ENCODE measurements at regions not wholly inside any gene's neighbourhood (a gene's known extent, or its start where the extent isn't known, plus 50 kb on each side); places are given as distances from the start of the nearest gene placed in this dataset.

DNA sequence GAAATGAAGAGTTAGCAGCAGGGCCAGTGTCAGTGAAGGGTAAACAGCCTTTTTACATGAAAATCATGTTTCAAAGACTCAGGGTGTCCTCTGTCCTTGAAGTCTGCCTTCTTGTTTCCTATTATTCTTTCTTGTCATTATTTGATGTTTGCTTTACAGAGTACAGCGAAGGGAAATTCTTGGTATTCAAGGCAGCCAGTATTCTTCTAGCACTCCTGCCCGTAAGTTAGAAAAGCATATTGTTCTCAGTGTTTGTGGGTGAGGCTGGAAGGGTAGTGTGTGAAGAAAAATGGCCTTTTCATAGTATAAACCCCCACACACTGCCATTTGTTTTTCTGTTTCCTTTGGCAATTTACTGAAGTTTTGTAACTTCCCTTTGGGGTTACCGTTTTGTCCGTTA, 217.3 kb upstream of the NAV3 start:
- H3K4me1 ChIP-seq (replicated peaks in 1 of 2; ENCODE audit: control insufficient read depth in 2 of 2, insufficient read depth in 2 of 2, low read length in 2 of 2) = no peaks in the 10 kb centered on the region
- no TSS peak for BruUV-seq (replicated peaks)
- intact Hi-C loops (cut with micrococcal nuclease) = no loop called here
- H3K79me2 ChIP-seq (ENCODE audit: control insufficient read depth, insufficient read depth, low read length) = no peaks in the 10 kb centered on the region
- H3K4me3 ChIP-seq = no peak overlapping the region
- WGBS (ENCODE audit: insufficient coverage, low coverage, missing lambda C conversion rate) = 0% methylated on average over 4 of the region's 4 CpGs
- H3K4me2 ChIP-seq (ENCODE audit: insufficient read depth, low read length) = no peak overlapping the region
- no peaks in the 10 kb centered on the region for H3K36me3 ChIP-seq (ENCODE audit: control insufficient read depth, insufficient read depth, low read length)
- no peaks in the 10 kb centered on the region; the same call in 1 of the 2 replicates for H3K9me3 ChIP-seq (replicated peaks; ENCODE audit: control insufficient read depth, insufficient read depth, low read depth, low read length)
- in situ Hi-C loops (cut with MboI) = no loop called here
- H3K9me1 ChIP-seq (ENCODE audit: control insufficient read depth, insufficient read depth, low read length) = no peaks in the 10 kb centered on the region
- ChIA-PET POLR2A (no interaction called here), CTCF (ENCODE audit: low intra/inter-chr PET ratio) (no interaction called here)
- H2AFZ ChIP-seq (ENCODE audit: low read depth, low read length) = no peak overlapping the region
- ATAC-seq = no peak
- no peaks in the 10 kb centered on the region for H4K20me1 ChIP-seq (replicated peaks; ENCODE audit: control insufficient read depth, insufficient read depth, low read length)
- no peak overlapping the region for H3K27ac ChIP-seq (ENCODE audit: extremely low read depth, low read depth, low read length)
- DNase-seq (ENCODE audit: extremely low read depth in 1 of 4, low spot score in 3 of 4) = no peak
- H3K9ac ChIP-seq (ENCODE audit: insufficient read depth in 1 of 2, low read depth in 2 of 2, low read length in 2 of 2) = no peak overlapping the region
- TF ChIP-seq, protein P1, sequence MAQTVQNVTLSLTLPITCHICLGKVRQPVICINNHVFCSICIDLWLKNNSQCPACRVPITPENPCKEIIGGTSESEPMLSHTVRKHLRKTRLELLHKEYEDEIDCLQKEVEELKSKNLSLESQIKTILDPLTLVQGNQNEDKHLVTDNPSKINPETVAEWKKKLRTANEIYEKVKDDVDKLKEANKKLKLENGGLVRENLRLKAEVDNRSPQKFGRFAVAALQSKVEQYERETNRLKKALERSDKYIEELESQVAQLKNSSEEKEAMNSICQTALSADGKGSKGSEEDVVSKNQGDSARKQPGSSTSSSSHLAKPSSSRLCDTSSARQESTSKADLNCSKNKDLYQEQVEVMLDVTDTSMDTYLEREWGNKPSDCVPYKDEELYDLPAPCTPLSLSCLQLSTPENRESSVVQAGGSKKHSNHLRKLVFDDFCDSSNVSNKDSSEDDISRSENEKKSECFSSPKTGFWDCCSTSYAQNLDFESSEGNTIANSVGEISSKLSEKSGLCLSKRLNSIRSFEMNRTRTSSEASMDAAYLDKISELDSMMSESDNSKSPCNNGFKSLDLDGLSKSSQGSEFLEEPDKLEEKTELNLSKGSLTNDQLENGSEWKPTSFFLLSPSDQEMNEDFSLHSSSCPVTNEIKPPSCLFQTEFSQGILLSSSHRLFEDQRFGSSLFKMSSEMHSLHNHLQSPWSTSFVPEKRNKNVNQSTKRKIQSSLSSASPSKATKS (CRISPR knock-in tag; IDR thresholded peaks at IDR 0.05) = no peak
- no peak for FAIRE-seq
- H3K27me3 ChIP-seq (ENCODE audit: control insufficient read depth in 2 of 2, insufficient read depth in 2 of 2, low read length in 2 of 2) = no peaks in the 10 kb centered on the region

DNA sequence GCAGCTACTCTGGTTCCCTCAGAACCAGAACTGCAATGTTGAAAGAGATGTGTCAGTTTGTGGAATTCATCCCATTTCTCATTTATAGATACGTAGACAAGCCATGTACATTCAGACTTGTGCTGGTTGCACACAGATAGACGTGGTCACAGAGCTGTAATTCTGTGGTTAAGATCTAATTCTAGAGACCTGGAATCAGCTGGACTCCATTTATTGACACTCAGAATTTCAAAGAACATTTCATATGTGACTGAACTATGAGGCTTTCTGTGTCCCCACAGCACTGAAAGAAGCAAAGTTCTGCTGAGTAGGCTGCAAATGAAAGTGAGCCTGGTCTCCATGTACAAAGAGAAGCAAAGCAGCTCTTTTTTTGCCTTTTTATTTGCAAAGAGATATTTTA, 220.2 kb upstream of the NAV3 start:
- no TSS peak for BruUV-seq (replicated peaks)
- WGBS (ENCODE audit: insufficient coverage, low coverage, missing lambda C conversion rate) = 0% methylated on average over 2 of the region's 2 CpGs
- intact Hi-C loops (cut with micrococcal nuclease) (no loop called here), in situ Hi-C loops (cut with MboI) (no loop called here)
- no peak for ATAC-seq
- Histone ChIP-seq H4K20me1 (replicated peaks; ENCODE audit: control insufficient read depth, insufficient read depth, low read length) (no peaks in the 10 kb centered on the region), H2AFZ (ENCODE audit: low read depth, low read length) (no peak overlapping the region), H3K9ac (ENCODE audit: insufficient read depth in 1 of 2, low read depth in 2 of 2, low read length in 2 of 2) (no peak overlapping the region), H3K27ac (ENCODE audit: extremely low read depth, low read depth, low read length) (no peak overlapping the region), H3K36me3 (ENCODE audit: control insufficient read depth, insufficient read depth, low read length) (no peaks in the 10 kb centered on the region), H3K4me3 (no peak overlapping the region), H3K9me1 (ENCODE audit: control insufficient read depth, insufficient read depth, low read length) (no peaks in the 10 kb centered on the region), H3K4me2 (ENCODE audit: insufficient read depth, low read length) (no peak overlapping the region), H3K9me3 (replicated peaks; ENCODE audit: control insufficient read depth, insufficient read depth, low read depth, low read length) (no peaks in the 10 kb centered on the region), H3K27me3 (ENCODE audit: control insufficient read depth in 2 of 2, insufficient read depth in 2 of 2, low read length in 2 of 2) (no peaks in the 10 kb centered on the region), H3K79me2 (ENCODE audit: control insufficient read depth, insufficient read depth, low read length) (no peaks in the 10 kb centered on the region), H3K4me1 (replicated peaks in 1 of 2; ENCODE audit: control insufficient read depth in 2 of 2, insufficient read depth in 2 of 2, low read length in 2 of 2) (no peaks in the 10 kb centered on the region)
- no peak for FAIRE-seq
- CTCF ChIA-PET (ENCODE audit: low intra/inter-chr PET ratio) = no interaction called here
- POLR2A ChIA-PET = no interaction called here
- DNase-seq (ENCODE audit: extremely low read depth in 1 of 4, low spot score in 3 of 4) = no peak
- no peak for TF ChIP-seq ZSCAN32 (CRISPR knock-in tag; IDR thresholded peaks at IDR 0.05)
- no peak for TF ChIP-seq NUFIP1 (IDR thresholded peaks at IDR 0.05; ENCODE audit: partially characterized antibody)
- TF ChIP-seq CEBPG (CRISPR knock-in tag; IDR thresholded peaks at IDR 0.05) = no peak
- TF ChIP-seq CEBPG (tag; conservative IDR thresholded peaks at IDR 0.05 in 1 of 2, IDR thresholded peaks at IDR 0.05 in 1 of 2) = no peak
- TF ChIP-seq, protein P2, sequence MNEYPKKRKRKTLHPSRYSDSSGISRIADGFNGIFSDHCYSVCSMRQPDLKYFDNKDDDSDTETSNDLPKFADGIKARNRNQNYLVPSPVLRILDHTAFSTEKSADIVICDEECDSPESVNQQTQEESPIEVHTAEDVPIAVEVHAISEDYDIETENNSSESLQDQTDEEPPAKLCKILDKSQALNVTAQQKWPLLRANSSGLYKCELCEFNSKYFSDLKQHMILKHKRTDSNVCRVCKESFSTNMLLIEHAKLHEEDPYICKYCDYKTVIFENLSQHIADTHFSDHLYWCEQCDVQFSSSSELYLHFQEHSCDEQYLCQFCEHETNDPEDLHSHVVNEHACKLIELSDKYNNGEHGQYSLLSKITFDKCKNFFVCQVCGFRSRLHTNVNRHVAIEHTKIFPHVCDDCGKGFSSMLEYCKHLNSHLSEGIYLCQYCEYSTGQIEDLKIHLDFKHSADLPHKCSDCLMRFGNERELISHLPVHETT (CRISPR knock-in tag; conservative IDR thresholded peaks at IDR 0.05 in 1 of 2, IDR thresholded peaks at IDR 0.05 in 1 of 2) = no peak
- no peak for TF ChIP-seq RHOXF2B (CRISPR knock-in tag; conservative IDR thresholded peaks at IDR 0.05)
- TF ChIP-seq SRSF7 (optimal IDR thresholded peaks at IDR 0.05; ENCODE audit: low read depth, low read length) = no peak
- no peak for TF ChIP-seq SAP30 (IDR thresholded peaks at IDR 0.05; ENCODE audit: borderline replicate concordance, insufficient read depth, low read depth, low read length, poor library complexity, severe bottlenecking)
- no peak for TF ChIP-seq NBN (IDR thresholded peaks at IDR 0.05; ENCODE audit: low read depth)
- TF ChIP-seq NCOA2 (IDR thresholded peaks at IDR 0.05; ENCODE audit: partially characterized antibody in 2 of 2) = no peak
- TF ChIP-seq TCF7L2 (IDR thresholded peaks at IDR 0.05; ENCODE audit: low read depth, low read length) = no peak
- no peak for TF ChIP-seq ZNF644 (tag; IDR thresholded peaks at IDR 0.05; ENCODE audit: low read depth)
- TF ChIP-seq HEY1 (CRISPR knock-in tag; IDR thresholded peaks at IDR 0.05; ENCODE audit: borderline replicate concordance) = no peak
